Gastrocnemius medialis (tissue), 4 donors: ENCODE measurements at regions not wholly inside any gene's neighbourhood (a gene's known extent, or its start where the extent isn't known, plus 50 kb on each side); places are given as distances from the start of the nearest gene placed in this dataset.
"Not testable (repeated sequence)": the region's sequence is repeated elsewhere in the genome, so short reads cannot be mapped to it uniquely, and the experiment has no call there.

Source experiments
- ATAC-seq, 2 donors: fragments of 150-250 bp; one replicate each; pipeline ENCODE4 v1.9.1; 2016
- DNase-seq, 2 donors: peaks; one replicate each; pipeline ENCODE4 v3.0.0-alpha.2; 2019
- H3K27ac ChIP-seq, 4 donors: fragments of 200-600 bp; sonication (generic); 1 replicate in 1 of 4; 2 replicates in 3 of 4; pipeline ENCODE4 v1.5.1; 2016 to 2018; ENCODE audit warnings: mild to moderate bottlenecking in 2 of 4, moderate library complexity in 1 of 4
- H3K27me3 ChIP-seq, 3 donors: fragments of 200-600 bp; sonication (generic) in 2 of 3; 1 replicate in 1 of 3; 2 replicates in 2 of 3; pipeline versions ENCODE4 v1.5.1 to v1.6.0; 2016 to 2019; ENCODE audit warnings: mild to moderate bottlenecking in 1 of 3, moderate library complexity in 1 of 3
- H3K36me3 ChIP-seq, 2 donors: fragments of 200-600 bp; sonication (generic) in 1 of 2; one replicate each; pipeline ENCODE4 v1.5.1; 2017 to 2018
- H3K4me1 ChIP-seq, 2 donors: fragments of 200-600 bp; sonication (generic) in 1 of 2; one replicate each; pipeline ENCODE4 v1.5.1; 2016 to 2017; ENCODE audit warnings: mild to moderate bottlenecking in 2 of 2
- H3K4me3 ChIP-seq, 4 donors: fragments of 200-600 bp; sonication (generic) in 3 of 4; 1 replicate in 1 of 4; 2 replicates in 3 of 4; pipeline ENCODE4 v1.5.1; 2016 to 2019; ENCODE audit warnings: mild to moderate bottlenecking in 2 of 4
- H3K9me3 ChIP-seq, 3 donors: fragments of 200-600 bp; sonication (generic) in 2 of 3; 1 replicate in 1 of 3; 2 replicates in 2 of 3; pipeline ENCODE4 v1.5.1; 2016 to 2019
- CTCF ChIP-seq, 5 experiments: fragments of 450-650 bp in 3 of 5; fragments of 200-600 bp in 2 of 5; sonication (generic) in 2 of 5; IDR thresholded peaks in 4 of 5; conservative IDR thresholded peaks in 1 of 5; 1 replicate in 4 of 5; 2 replicates in 1 of 5; pipeline ENCODE4 v1.5.1; 2016 to 2019; ENCODE audit warnings: antibody characterized with exemption in 5 of 5, mild to moderate bottlenecking in 3 of 5, moderate library complexity in 3 of 5
- POLR2A ChIP-seq, 2 donors: fragments of 450-650 bp; IDR thresholded peaks; one replicate each; pipeline ENCODE4 v1.6.1; 2017; ENCODE audit warnings: antibody characterized with exemption in 2 of 2, mild to moderate bottlenecking in 2 of 2, moderate library complexity in 2 of 2
- in situ Hi-C, 4 donors: fragments of 200-750 bp; cut with MboI; loops; one replicate each; pipeline versions ENCODE4 v1.15.0 to v1.8.0; 2017; ENCODE audit warnings: low sequenced_read_pairs in 4 of 4
- intact Hi-C: fragments of 100-400 bp; cut with DNase I; formaldehyde crosslinking; loops from one replicate; pipeline ENCODE4 v1.15.1; 2023; ENCODE audit warnings: low total_unique reads

GRCh38 chr4:79666112-79666511 lies 258.1 kb upstream of the GK2 start:
- in situ Hi-C loops, result no loop called here
- TF ChIP-seq CTCF (IDR thresholded peaks at IDR 0.05 in 4 of 5, conservative IDR thresholded peaks at IDR 0.05 in 1 of 5) (no peak), POLR2A (IDR thresholded peaks at IDR 0.05) (no peak)

DNA sequence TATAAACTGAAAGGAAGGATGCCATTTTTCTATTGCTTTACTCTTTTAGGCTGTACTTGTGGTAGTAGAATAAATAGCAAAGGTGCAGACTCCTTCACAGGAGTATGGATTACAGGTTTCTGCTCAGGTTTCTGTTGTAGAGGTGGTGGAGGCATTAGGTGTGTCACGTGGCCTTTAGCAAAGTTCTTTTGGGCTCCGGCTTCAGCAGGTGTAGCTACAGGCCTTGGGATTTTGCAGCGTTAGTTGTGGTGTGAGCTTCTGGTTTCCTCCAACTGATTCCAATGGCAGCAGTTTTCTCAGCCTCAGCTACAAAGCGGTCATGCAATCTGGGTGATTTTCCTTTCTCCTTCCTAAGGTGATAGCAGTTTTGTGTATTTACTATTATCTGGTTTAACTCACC lies 255.8 kb upstream of the GK2 start:
- Histone ChIP-seq H3K36me3 (no peaks in the 10 kb centered on the region), H3K27ac (no peak overlapping the region), H3K27me3 (no peaks in the 10 kb centered on the region), H3K4me1 (no peaks in the 10 kb centered on the region), H3K4me3 (no peak overlapping the region), H3K9me3 (no peaks in the 10 kb centered on the region)
- TF ChIP-seq CTCF (IDR thresholded peaks at IDR 0.05 in 4 of 5, conservative IDR thresholded peaks at IDR 0.05 in 1 of 5), result no peak
- TF ChIP-seq POLR2A (IDR thresholded peaks at IDR 0.05), result no peak
- intact Hi-C loops, result no loop called here
- in situ Hi-C loops, result no loop called here
- no peak for DNase-seq
- ATAC-seq, result no peak

More at GRCh38 chr4:79666112-79666511, 258.1 kb upstream of the GK2 start:
- H3K36me3 ChIP-seq, result no peaks in the 10 kb centered on the region
- H3K27me3 ChIP-seq, result no peaks in the 10 kb centered on the region
- no peak for DNase-seq
- no peak for ATAC-seq
- H3K4me3 ChIP-seq, result no peak overlapping the region
- H3K9me3 ChIP-seq, result no peaks in the 10 kb centered on the region
- intact Hi-C loops, result no loop called here
- H3K4me1 ChIP-seq, result no peaks in the 10 kb centered on the region
- H3K27ac ChIP-seq, result no peak overlapping the region

GRCh38 chr4:79663141-79663540 lies 255.1 kb upstream of the GK2 start:
- H3K4me1 ChIP-seq, result no peaks in the 10 kb centered on the region
- H3K4me3 ChIP-seq, result no peak overlapping the region
- no peak for DNase-seq
- no peaks in the 10 kb centered on the region for H3K27me3 ChIP-seq
- in situ Hi-C loops, result no loop called here
- intact Hi-C loops, result no loop called here
- no peak overlapping the region for H3K27ac ChIP-seq
- TF ChIP-seq CTCF (IDR thresholded peaks at IDR 0.05 in 4 of 5, conservative IDR thresholded peaks at IDR 0.05 in 1 of 5) (no peak), POLR2A (IDR thresholded peaks at IDR 0.05) (no peak)
- H3K9me3 ChIP-seq, result no peaks in the 10 kb centered on the region
- no peaks in the 10 kb centered on the region for H3K36me3 ChIP-seq
- no peak for ATAC-seq

- no peaks in the 10 kb centered on the region for H3K27me3 ChIP-seq
- intact Hi-C loops (no loop called here), in situ Hi-C loops (no loop called here)
- no peak for TF ChIP-seq CTCF (IDR thresholded peaks at IDR 0.05 in 4 of 5, conservative IDR thresholded peaks at IDR 0.05 in 1 of 5)
- TF ChIP-seq POLR2A (IDR thresholded peaks at IDR 0.05), result no peak
- no peaks in the 10 kb centered on the region for H3K4me1 ChIP-seq
- H3K36me3 ChIP-seq, result no peaks in the 10 kb centered on the region
- H3K9me3 ChIP-seq, result no peaks in the 10 kb centered on the region
- ATAC-seq (no peak), DNase-seq (no peak)
- H3K4me3 ChIP-seq, result no peak overlapping the region
- no peak overlapping the region for H3K27ac ChIP-seq
Observed at GRCh38 chr4:79662651-79663050, 254.6 kb upstream of the GK2 start.

- H3K27me3 ChIP-seq, result no peaks in the 10 kb centered on the region
- in situ Hi-C loops (no loop called here), intact Hi-C loops (no loop called here)
- no peak overlapping the region for H3K4me3 ChIP-seq
- H3K4me1 ChIP-seq, result no peaks in the 10 kb centered on the region
- no peaks in the 10 kb centered on the region for H3K9me3 ChIP-seq
- TF ChIP-seq CTCF (IDR thresholded peaks at IDR 0.05 in 4 of 5, conservative IDR thresholded peaks at IDR 0.05 in 1 of 5), result no peak
- no peak for TF ChIP-seq POLR2A (IDR thresholded peaks at IDR 0.05)
- H3K27ac ChIP-seq, result no peak overlapping the region
- H3K36me3 ChIP-seq, result no peaks in the 10 kb centered on the region
- ATAC-seq (no peak), DNase-seq (no peak)
Observed at GRCh38 chr4:79661196-79661595, 253.2 kb upstream of the GK2 start.

DNA sequence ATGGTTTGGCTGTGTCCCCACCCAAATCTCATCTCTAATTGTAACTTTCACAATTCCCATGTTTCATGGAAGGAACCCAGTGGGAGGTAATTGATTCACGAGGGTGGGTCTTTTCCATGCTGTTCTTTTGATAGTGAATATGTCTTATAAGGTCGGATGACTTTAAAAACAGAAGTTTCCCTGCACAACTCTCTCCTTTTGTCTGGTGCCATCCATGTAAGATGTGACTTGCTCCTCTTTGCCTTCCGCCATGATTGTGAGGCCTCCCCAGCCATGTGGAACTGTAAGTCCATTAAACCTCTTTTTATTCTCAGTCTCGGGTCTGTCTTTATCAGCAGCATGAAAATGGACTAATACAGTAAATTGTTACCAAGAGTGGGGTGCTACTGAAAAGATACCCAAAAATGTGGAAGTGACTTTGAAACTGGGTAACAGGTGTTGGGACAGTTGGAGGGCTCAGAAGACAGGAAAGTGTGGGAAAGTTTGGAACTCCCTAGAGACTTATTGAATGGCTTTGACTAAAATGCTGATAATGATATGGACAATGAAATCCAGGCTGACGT lies 251.4 kb upstream of the GK2 start:
- H3K27ac ChIP-seq, H3K4me3 ChIP-seq, ATAC-seq, H3K27me3 ChIP-seq, DNase-seq, H3K9me3 ChIP-seq, H3K36me3 ChIP-seq, intact Hi-C loops, in situ Hi-C loops, H3K4me1 ChIP-seq: not testable (repeated sequence)
